ENCODE measurements at regions not wholly inside any gene's neighbourhood (a gene's known extent, or its start where the extent isn't known, plus 50 kb on each side); places are given as distances from the start of the nearest gene placed in this dataset.

DNA sequence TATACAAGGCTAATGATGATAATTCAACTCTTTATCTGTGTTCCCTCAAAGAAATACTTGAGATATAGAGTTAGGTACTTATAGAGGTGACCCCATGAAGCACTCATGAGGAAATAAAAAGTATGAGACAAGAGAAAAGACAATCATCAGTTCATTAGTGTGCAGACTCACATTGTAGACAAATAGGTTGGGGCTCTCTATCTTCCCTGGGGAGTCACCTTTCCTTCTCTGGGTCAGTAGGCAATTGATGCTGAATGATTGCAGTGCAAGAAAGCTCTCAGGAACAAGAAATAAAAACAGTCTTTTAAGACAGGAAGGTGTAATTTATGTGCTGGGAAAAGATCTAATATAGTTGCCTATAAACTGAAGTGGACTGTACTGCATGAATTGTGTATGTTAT is 1357.6 kb upstream of the EPHA6 start:
- TF ChIP-seq, protein P1, sequence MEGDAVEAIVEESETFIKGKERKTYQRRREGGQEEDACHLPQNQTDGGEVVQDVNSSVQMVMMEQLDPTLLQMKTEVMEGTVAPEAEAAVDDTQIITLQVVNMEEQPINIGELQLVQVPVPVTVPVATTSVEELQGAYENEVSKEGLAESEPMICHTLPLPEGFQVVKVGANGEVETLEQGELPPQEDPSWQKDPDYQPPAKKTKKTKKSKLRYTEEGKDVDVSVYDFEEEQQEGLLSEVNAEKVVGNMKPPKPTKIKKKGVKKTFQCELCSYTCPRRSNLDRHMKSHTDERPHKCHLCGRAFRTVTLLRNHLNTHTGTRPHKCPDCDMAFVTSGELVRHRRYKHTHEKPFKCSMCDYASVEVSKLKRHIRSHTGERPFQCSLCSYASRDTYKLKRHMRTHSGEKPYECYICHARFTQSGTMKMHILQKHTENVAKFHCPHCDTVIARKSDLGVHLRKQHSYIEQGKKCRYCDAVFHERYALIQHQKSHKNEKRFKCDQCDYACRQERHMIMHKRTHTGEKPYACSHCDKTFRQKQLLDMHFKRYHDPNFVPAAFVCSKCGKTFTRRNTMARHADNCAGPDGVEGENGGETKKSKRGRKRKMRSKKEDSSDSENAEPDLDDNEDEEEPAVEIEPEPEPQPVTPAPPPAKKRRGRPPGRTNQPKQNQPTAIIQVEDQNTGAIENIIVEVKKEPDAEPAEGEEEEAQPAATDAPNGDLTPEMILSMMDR (IDR thresholded peaks at IDR 0.05; ENCODE audit: borderline replicate concordance, control extremely low read depth, extremely low read depth, insufficient read depth, missing control alignments): no peak
- no peak for DNase-seq (ENCODE audit: low spot score)
- in situ Hi-C loops (cut with MboI; ENCODE audit: low sequenced_read_pairs, unreplicated experiment): no loop called here

DNA sequence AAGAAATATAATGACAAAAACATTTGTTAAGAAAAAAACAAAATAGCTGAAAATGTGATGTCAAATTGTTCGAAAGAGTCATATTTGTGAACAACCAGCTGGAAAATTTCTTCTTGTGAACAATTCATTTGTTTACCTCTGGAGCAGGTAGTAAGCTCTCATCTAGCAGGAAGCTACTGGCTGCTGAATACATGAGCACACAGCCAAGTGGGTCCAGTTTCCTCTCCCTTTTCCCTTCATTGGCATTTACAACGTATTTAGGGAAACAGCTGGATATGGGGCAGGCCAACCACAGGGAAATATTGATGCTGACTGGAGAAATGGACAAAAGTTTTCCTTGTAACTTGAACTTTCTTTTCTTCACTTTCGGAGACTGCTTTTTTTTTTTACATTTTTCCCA is 1354.7 kb upstream of the EPHA6 start:
- DNase-seq (ENCODE audit: low spot score): no peak
- TF ChIP-seq, protein P1 (IDR thresholded peaks at IDR 0.05; ENCODE audit: borderline replicate concordance, control extremely low read depth, extremely low read depth, insufficient read depth, missing control alignments): no peak
- in situ Hi-C loops (cut with MboI; ENCODE audit: low sequenced_read_pairs, unreplicated experiment): no loop called here

DNA sequence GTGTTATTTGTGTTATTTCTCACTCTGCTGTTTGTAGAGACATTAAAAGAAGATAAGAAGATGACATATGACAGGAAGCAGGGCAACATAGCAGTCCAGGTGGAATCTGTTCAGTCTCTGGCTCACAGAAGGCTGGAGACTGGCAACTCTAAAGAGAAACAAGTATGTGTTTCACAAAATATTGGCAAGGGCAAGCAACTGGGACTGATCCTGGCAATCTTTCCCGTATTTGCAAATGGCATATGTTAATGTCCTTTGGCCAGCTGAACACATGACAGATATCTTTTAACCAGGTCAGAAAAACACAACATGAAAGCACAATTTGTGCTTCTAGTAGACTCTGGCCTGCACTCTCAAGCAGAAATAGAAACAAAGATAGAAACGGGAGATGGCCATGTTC is 1354.1 kb upstream of the EPHA6 start:
- no peak for DNase-seq (ENCODE audit: low spot score)
- TF ChIP-seq, protein P1 (IDR thresholded peaks at IDR 0.05; ENCODE audit: borderline replicate concordance, control extremely low read depth, extremely low read depth, insufficient read depth, missing control alignments): no peak
- in situ Hi-C loops (cut with MboI; ENCODE audit: low sequenced_read_pairs, unreplicated experiment): no loop called here

DNA sequence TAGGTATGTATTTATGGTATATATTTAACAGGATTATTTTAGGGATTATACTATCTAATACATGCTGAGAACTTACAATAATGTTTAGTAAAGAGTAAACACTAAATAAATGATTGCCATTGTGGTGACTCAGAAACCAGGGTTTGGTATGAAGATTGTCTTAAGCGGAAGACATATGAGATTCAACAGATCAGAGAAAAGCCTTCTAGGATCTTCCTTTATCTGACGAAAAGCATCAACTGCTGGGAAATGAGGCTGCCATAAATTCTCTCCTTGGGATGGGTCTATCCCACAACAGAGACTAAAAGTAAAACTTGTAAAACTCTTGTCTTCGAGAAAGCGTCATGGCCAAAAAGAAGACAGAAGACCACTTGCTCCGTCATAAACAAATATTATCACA is 1352.2 kb upstream of the EPHA6 start:
- in situ Hi-C loops (cut with MboI; ENCODE audit: low sequenced_read_pairs, unreplicated experiment): no loop called here
- DNase-seq (ENCODE audit: low spot score): no peak

DNA sequence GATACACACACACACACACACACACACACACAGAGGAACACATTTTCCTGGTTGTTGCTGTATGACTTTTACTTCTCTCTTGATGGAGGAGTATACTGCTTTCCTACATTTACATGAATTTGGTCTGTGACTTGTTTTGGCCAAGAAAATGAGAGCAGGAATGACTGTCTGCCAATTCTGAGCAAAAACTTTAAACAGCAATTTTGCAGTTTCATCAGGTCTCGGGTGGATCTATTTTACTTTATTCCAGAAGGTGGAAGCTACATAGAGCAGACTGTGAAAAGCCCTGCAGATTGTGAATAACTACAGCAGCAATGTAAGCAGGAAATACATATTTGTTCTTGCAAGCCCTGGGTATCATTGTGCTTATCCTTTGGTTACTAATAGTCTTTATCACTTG is 1350.0 kb upstream of the EPHA6 start:
- TF ChIP-seq, protein P1 (IDR thresholded peaks at IDR 0.05; ENCODE audit: borderline replicate concordance, control extremely low read depth, extremely low read depth, insufficient read depth, missing control alignments): no peak
- in situ Hi-C loops (cut with MboI; ENCODE audit: low sequenced_read_pairs, unreplicated experiment): no loop called here
- no peak for DNase-seq (ENCODE audit: low spot score)

More for the DNA sequence above, 1352.2 kb upstream of the EPHA6 start:
- TF ChIP-seq, protein P1 (IDR thresholded peaks at IDR 0.05; ENCODE audit: borderline replicate concordance, control extremely low read depth, extremely low read depth, insufficient read depth, missing control alignments): no peak

DNA sequence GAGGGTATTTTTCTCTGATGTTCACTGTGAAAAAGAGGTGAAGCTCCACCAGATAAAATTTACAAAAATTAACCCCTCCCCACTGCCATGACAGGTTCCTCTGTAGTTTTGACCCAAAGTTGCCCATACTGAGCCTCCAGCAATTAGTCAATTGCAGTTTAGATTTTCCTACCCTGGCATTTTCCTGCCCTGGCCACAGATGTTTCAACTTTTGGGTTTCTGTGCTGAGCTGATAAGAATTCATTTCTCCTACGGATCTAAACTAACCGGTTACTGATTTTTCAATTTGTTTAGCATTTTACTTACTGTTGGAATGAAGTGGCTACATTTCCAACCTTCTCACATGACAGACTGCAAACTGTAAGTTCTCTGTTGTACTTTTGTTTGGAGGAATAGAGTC is 1346.1 kb upstream of the EPHA6 start:
- no peak for DNase-seq (ENCODE audit: low spot score)
- in situ Hi-C loops (cut with MboI; ENCODE audit: low sequenced_read_pairs, unreplicated experiment): no loop called here
- TF ChIP-seq, protein P1 (IDR thresholded peaks at IDR 0.05; ENCODE audit: borderline replicate concordance, control extremely low read depth, extremely low read depth, insufficient read depth, missing control alignments): no peak

DNA sequence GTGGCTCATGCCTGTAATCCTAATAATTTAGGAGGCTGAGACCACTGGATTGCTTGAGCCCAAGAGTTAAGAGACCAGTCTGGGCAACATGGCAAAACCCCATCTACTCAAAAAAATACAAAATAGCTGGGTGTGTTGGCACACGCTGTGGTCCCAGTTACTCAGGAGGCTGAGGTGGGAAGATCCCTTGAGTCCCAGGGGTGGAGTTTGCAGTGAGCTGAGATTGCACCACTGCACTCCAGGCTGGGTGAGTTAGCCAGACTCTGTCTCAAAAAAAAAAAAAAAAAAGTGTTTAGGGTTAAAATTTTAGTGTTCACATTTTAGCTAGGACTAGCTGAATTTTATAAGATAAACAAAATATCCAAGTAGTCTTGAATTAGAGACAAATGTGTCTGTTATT is 1340.1 kb upstream of the EPHA6 start:
- DNase-seq (ENCODE audit: low spot score): no peak
- in situ Hi-C loops (cut with MboI; ENCODE audit: low sequenced_read_pairs, unreplicated experiment): no loop called here
- TF ChIP-seq, protein P1 (IDR thresholded peaks at IDR 0.05; ENCODE audit: borderline replicate concordance, control extremely low read depth, extremely low read depth, insufficient read depth, missing control alignments): no peak
